HL-60 (cell line): ENCODE measurements at regions not wholly inside any gene's neighbourhood (a gene's known extent, or its start where the extent isn't known, plus 50 kb on each side); places are given as distances from the start of the nearest gene placed in this dataset.

Experiments
- DNase-seq, 2 experiments: peaks; one replicate each; pipeline ENCODE4 v3.0.0-alpha.2; 2010 to 2020; ENCODE audit warnings: low read depth in 1 of 2, low spot score in 1 of 2
- H3K27ac ChIP-seq: fragments of 250-450 bp; sonication (Bioruptor Pico); replicated peaks from 2 replicates; pipeline ENCODE4 v1.5.1; 2020; ENCODE audit warnings: mild to moderate bottlenecking, moderate library complexity
- H3K27me3 ChIP-seq: fragments of 250-450 bp; sonication (Bioruptor Pico); 2 replicates; pipeline ENCODE4 v1.5.1; 2021; ENCODE audit warnings: mild to moderate bottlenecking, moderate library complexity; ENCODE audit not compliant: insufficient read depth, poor library complexity, severe bottlenecking
- H3K4me3 ChIP-seq: replicated peaks from 2 replicates; pipeline ENCODE4 v1.5.1; 2011; ENCODE audit warnings: mild to moderate bottlenecking, control low read depth, low read length; ENCODE audit not compliant: insufficient read depth
- GABPA ChIP-seq: IDR thresholded peaks from 2 replicates; pipeline ENCODE4 v1.6.1; 2012; ENCODE audit warnings: low read depth
- POLR2AphosphoS5 ChIP-seq: IDR thresholded peaks from 2 replicates; pipeline ENCODE4 v1.6.1; 2012; ENCODE audit warnings: low read depth
- SPI1 ChIP-seq: IDR thresholded peaks from 2 replicates; pipeline ENCODE4 v1.6.1; 2012; ENCODE audit warnings: low read depth, mild to moderate bottlenecking, borderline replicate concordance
- TF ChIP-seq, protein P1 (sequence below): IDR thresholded peaks from 2 replicates; pipeline ENCODE4 v1.6.1; 2012; ENCODE audit warnings: low read depth; ENCODE audit not compliant: insufficient replicate concordance
- TF ChIP-seq, protein P2 (sequence below): IDR thresholded peaks from one replicate; pipeline ENCODE4 v1.5.1; 2011; ENCODE audit warnings: low read length, control low read depth, inconsistent platforms; ENCODE audit not compliant: insufficient read depth

DNA sequence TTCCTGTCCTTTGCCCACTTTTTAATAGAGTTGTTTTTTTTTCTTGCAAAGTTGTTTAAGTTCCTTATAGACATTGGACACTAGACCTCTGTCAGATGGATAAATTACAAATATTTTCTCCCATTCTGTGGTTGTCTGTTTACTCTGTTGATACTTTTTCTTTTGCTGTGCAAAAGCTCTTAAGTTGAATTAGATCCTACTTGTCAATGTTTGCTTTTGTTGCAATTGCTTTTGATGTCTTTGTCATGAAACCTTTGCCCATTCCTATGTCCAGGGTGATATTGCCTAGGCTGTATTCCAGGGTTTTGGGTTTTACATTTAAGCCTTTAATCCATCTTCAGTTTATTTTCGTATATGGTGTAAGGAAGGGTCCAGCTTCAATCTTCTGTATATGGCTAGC lies 76.9 kb upstream of the AGR3 start:
- Histone ChIP-seq H3K27me3 (no peaks in the 10 kb centered on the region), H3K4me3 (no peak overlapping the region), H3K27ac (no peak overlapping the region)
- no peak for DNase-seq
- TF ChIP-seq, protein P1, sequence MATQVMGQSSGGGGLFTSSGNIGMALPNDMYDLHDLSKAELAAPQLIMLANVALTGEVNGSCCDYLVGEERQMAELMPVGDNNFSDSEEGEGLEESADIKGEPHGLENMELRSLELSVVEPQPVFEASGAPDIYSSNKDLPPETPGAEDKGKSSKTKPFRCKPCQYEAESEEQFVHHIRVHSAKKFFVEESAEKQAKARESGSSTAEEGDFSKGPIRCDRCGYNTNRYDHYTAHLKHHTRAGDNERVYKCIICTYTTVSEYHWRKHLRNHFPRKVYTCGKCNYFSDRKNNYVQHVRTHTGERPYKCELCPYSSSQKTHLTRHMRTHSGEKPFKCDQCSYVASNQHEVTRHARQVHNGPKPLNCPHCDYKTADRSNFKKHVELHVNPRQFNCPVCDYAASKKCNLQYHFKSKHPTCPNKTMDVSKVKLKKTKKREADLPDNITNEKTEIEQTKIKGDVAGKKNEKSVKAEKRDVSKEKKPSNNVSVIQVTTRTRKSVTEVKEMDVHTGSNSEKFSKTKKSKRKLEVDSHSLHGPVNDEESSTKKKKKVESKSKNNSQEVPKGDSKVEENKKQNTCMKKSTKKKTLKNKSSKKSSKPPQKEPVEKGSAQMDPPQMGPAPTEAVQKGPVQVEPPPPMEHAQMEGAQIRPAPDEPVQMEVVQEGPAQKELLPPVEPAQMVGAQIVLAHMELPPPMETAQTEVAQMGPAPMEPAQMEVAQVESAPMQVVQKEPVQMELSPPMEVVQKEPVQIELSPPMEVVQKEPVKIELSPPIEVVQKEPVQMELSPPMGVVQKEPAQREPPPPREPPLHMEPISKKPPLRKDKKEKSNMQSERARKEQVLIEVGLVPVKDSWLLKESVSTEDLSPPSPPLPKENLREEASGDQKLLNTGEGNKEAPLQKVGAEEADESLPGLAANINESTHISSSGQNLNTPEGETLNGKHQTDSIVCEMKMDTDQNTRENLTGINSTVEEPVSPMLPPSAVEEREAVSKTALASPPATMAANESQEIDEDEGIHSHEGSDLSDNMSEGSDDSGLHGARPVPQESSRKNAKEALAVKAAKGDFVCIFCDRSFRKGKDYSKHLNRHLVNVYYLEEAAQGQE = no peak
- TF ChIP-seq SPI1 (no peak), GABPA (no peak)
- TF ChIP-seq, protein P2, sequence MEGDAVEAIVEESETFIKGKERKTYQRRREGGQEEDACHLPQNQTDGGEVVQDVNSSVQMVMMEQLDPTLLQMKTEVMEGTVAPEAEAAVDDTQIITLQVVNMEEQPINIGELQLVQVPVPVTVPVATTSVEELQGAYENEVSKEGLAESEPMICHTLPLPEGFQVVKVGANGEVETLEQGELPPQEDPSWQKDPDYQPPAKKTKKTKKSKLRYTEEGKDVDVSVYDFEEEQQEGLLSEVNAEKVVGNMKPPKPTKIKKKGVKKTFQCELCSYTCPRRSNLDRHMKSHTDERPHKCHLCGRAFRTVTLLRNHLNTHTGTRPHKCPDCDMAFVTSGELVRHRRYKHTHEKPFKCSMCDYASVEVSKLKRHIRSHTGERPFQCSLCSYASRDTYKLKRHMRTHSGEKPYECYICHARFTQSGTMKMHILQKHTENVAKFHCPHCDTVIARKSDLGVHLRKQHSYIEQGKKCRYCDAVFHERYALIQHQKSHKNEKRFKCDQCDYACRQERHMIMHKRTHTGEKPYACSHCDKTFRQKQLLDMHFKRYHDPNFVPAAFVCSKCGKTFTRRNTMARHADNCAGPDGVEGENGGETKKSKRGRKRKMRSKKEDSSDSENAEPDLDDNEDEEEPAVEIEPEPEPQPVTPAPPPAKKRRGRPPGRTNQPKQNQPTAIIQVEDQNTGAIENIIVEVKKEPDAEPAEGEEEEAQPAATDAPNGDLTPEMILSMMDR = no peak

DNA sequence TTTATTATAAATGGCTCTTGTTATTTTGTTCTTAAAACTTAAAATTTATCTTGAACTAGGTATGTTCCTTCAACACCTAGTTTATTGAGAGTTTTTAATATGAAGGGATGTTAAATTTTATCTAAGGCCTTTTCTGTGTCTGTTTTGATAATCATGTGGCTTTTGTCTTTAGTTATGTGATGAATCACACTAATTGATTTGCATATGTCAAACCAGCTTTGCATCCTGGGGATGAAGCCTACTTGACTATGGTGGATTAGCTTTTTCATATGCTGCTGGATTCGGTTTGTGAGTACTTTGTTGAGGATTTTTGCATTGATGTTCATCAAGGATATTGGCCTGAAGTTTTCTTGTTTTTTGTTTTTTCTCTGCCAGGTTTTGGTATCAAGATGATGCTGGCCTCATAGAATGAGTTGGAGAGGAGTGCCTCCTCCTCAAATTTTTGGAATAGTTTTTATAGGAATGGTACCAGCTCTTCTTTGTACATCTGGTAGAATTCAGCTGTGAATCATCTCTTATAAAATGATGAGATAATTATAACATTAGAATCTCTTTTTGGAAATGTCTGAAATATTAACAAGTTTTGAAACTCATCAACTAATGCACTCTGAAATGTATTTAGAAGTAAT lies 78.7 kb upstream of the AGR3 start:
- no peak overlapping the region for H3K27ac ChIP-seq
- H3K4me3 ChIP-seq = no peak overlapping the region
- H3K27me3 ChIP-seq = no peaks in the 10 kb centered on the region
- TF ChIP-seq POLR2AphosphoS5 = no peak
- TF ChIP-seq SPI1 = no peak
- TF ChIP-seq, protein P2 = no peak
- TF ChIP-seq, protein P1 = no peak
- TF ChIP-seq GABPA = no peak
- DNase-seq = no peak

DNA sequence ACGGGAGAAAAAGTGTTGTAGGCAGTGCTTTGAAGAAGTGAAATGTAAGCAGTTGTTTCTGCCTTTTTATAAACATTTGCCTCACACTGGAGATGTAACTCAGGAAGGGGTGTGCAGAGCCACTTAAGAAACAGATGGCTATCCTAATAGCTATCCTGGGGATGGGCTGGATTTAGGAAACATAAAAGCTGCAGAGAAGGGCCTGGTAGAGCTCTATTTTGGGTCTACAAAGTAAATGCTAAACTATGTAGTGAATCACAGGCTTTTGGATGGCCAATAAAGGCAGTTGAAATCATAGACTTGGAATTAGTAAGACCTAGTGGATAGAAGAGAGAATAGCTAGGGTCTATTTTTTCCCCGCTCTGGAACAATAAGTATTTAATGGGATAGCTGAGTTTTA lies 79.9 kb upstream of the AGR3 start:
- Histone ChIP-seq H3K4me3 (no peak overlapping the region), H3K27ac (no peak overlapping the region), H3K27me3 (no peaks in the 10 kb centered on the region)
- DNase-seq = no peak
- TF ChIP-seq, protein P1 = no peak
- TF ChIP-seq, protein P2 = no peak
